ENCODE measurements at regions not wholly inside any gene's neighbourhood (a gene's known extent, or its start where the extent isn't known, plus 50 kb on each side); places are given as distances from the start of the nearest gene placed in this dataset.

- no peaks in the 10 kb centered on the region for H3K9me3 ChIP-seq (replicated peaks; ENCODE audit: control insufficient read depth, insufficient read depth, low read depth, low read length)
- POLR2A ChIA-PET, result no interaction called here
- no peak for DNase-seq (ENCODE audit: extremely low read depth in 1 of 4, low spot score in 3 of 4)
- in situ Hi-C loops (cut with MboI) (no loop called here), intact Hi-C loops (cut with micrococcal nuclease) (no loop called here)
- H3K9me1 ChIP-seq (ENCODE audit: control insufficient read depth, insufficient read depth, low read length), result no peaks in the 10 kb centered on the region
- H3K27ac ChIP-seq (ENCODE audit: extremely low read depth, low read depth, low read length), result no peak overlapping the region
- H3K4me1 ChIP-seq (replicated peaks in 1 of 2; ENCODE audit: control insufficient read depth in 2 of 2, insufficient read depth in 2 of 2, low read length in 2 of 2), result no peaks in the 10 kb centered on the region
- CTCF ChIA-PET (ENCODE audit: low intra/inter-chr PET ratio), result no interaction called here
- H4K20me1 ChIP-seq (replicated peaks; ENCODE audit: control insufficient read depth, insufficient read depth, low read length), result no peaks in the 10 kb centered on the region
- H3K9ac ChIP-seq (ENCODE audit: insufficient read depth in 1 of 2, low read depth in 2 of 2, low read length in 2 of 2), result no peak overlapping the region
- ATAC-seq, result no peak
- TF ChIP-seq RNF2 (IDR thresholded peaks at IDR 0.05), result no peak
- 0% methylated on average over 4 of the region's 4 CpGs for WGBS (ENCODE audit: insufficient coverage, low coverage, missing lambda C conversion rate)
- no peak overlapping the region for H3K4me2 ChIP-seq (ENCODE audit: insufficient read depth, low read length)
- H3K4me3 ChIP-seq, result no peak overlapping the region
- peaks cover 0 to 13% of the 10 kb centered on the region in 2 experiments; a peak in 3 of 5 replicates for H3K27me3 ChIP-seq (ENCODE audit: control insufficient read depth in 2 of 2, insufficient read depth in 2 of 2, low read length in 2 of 2)
- H2AFZ ChIP-seq (ENCODE audit: low read depth, low read length), result no peak overlapping the region
- H3K36me3 ChIP-seq (ENCODE audit: control insufficient read depth, insufficient read depth, low read length), result no peaks in the 10 kb centered on the region
- BruUV-seq (replicated peaks), result no TSS peak
- H3K79me2 ChIP-seq (ENCODE audit: control insufficient read depth, insufficient read depth, low read length), result no peaks in the 10 kb centered on the region
- FAIRE-seq, result no peak
These were observed 201.6 kb upstream of the RGMA start for GRCh38 chr15:93290618-93290946.

GRCh38 chr15:93289941-93290617, 201.1 kb upstream of the RGMA start:
- no peaks in the 10 kb centered on the region for H3K4me1 ChIP-seq (replicated peaks in 1 of 2; ENCODE audit: control insufficient read depth in 2 of 2, insufficient read depth in 2 of 2, low read length in 2 of 2)
- ATAC-seq (no peak), DNase-seq (ENCODE audit: extremely low read depth in 1 of 4, low spot score in 3 of 4) (no peak), FAIRE-seq (no peak)
- ChIA-PET POLR2A (no interaction called here), CTCF (ENCODE audit: low intra/inter-chr PET ratio) (no interaction called here)
- peaks cover 0 to 13% of the 10 kb centered on the region in 2 experiments; a peak in 3 of 5 replicates for H3K27me3 ChIP-seq (ENCODE audit: control insufficient read depth in 2 of 2, insufficient read depth in 2 of 2, low read length in 2 of 2)
- H2AFZ ChIP-seq (ENCODE audit: low read depth, low read length), result no peak overlapping the region
- H3K79me2 ChIP-seq (ENCODE audit: control insufficient read depth, insufficient read depth, low read length), result no peaks in the 10 kb centered on the region
- no peak overlapping the region for H3K4me3 ChIP-seq
- intact Hi-C loops (cut with micrococcal nuclease), result no loop called here
- H3K9me1 ChIP-seq (ENCODE audit: control insufficient read depth, insufficient read depth, low read length), result no peaks in the 10 kb centered on the region
- no peak overlapping the region for H3K4me2 ChIP-seq (ENCODE audit: insufficient read depth, low read length)
- H3K27ac ChIP-seq (ENCODE audit: extremely low read depth, low read depth, low read length), result no peak overlapping the region
- no peaks in the 10 kb centered on the region for H4K20me1 ChIP-seq (replicated peaks; ENCODE audit: control insufficient read depth, insufficient read depth, low read length)
- BruUV-seq (replicated peaks), result no TSS peak
- H3K9ac ChIP-seq (ENCODE audit: insufficient read depth in 1 of 2, low read depth in 2 of 2, low read length in 2 of 2), result no peak overlapping the region
- in situ Hi-C loops (cut with MboI), result no loop called here
- TF ChIP-seq NFIX (CRISPR knock-in tag; IDR thresholded peaks at IDR 0.05; ENCODE audit: low read depth) (no peak), DPF2 (IDR thresholded peaks at IDR 0.05) (no peak), MAFK (IDR thresholded peaks at IDR 0.05; ENCODE audit: low read length) (no peak), MAFG (tag; conservative IDR thresholded peaks at IDR 0.05) (no peak), ETS1 (conservative IDR thresholded peaks at IDR 0.05; ENCODE audit: control insufficient read depth, low read depth, low read length) (no peak), MYC (IDR thresholded peaks at IDR 0.05; ENCODE audit: low read depth, low read length) (no peak), MYC (CRISPR knock-in tag; IDR thresholded peaks at IDR 0.05; ENCODE audit: borderline replicate concordance, low read depth) (no peak), RNF2 (IDR thresholded peaks at IDR 0.05) (no peak), CSDE1 (IDR thresholded peaks at IDR 0.05) (no peak), SPI1 (IDR thresholded peaks at IDR 0.05; ENCODE audit: borderline replicate concordance, low read depth, low read length) (no peak)
- no peaks in the 10 kb centered on the region for H3K36me3 ChIP-seq (ENCODE audit: control insufficient read depth, insufficient read depth, low read length)
- under 1% methylated on average over 10 of the region's 10 CpGs for WGBS (ENCODE audit: insufficient coverage, low coverage, missing lambda C conversion rate)
- no peaks in the 10 kb centered on the region for H3K9me3 ChIP-seq (replicated peaks; ENCODE audit: control insufficient read depth, insufficient read depth, low read depth, low read length)

All from K562 (cell line).